Gastroesophageal sphincter (tissue), 4 donors: ENCODE measurements at regions not wholly inside any gene's neighbourhood (a gene's known extent, or its start where the extent isn't known, plus 50 kb on each side); places are given as distances from the start of the nearest gene placed in this dataset.
A peak's percentile ranks its signal among the peaks of the same experiment; 100 is the strongest.

Experiments
- ATAC-seq: fragments of 150-250 bp; one replicate; pipeline ENCODE4 v1.9.1; 2016; ENCODE audit warnings: mild to moderate bottlenecking, moderate library complexity
- H3K27ac ChIP-seq, 4 donors: fragments of 200-600 bp; sonication (generic) in 3 of 4; 1 replicate in 3 of 4; 2 replicates in 1 of 4; pipeline ENCODE4 v1.5.1; 2016 to 2019
- H3K27me3 ChIP-seq: fragments of 200-600 bp; sonication (generic); one replicate; pipeline ENCODE4 v1.5.1; 2019
- H3K36me3 ChIP-seq, 2 donors: fragments of 200-600 bp; sonication (generic); one replicate each; pipeline ENCODE4 v1.5.1; 2019; ENCODE audit warnings: control low read depth in 1 of 2
- H3K4me1 ChIP-seq, 3 donors: fragments of 200-600 bp; sonication (generic); 1 replicate in 2 of 3; 2 replicates in 1 of 3; pipeline ENCODE4 v1.5.1; 2016 to 2019; ENCODE audit warnings: control low read depth in 2 of 3
- H3K4me3 ChIP-seq, 2 donors: fragments of 200-600 bp; sonication (generic); one replicate each; pipeline ENCODE4 v1.5.1; 2019; ENCODE audit warnings: mild to moderate bottlenecking in 1 of 2, moderate library complexity in 1 of 2
- H3K9me3 ChIP-seq, 3 donors: fragments of 200-600 bp; sonication (generic); one replicate each; pipeline ENCODE4 v1.5.1; 2017 to 2019; ENCODE audit warnings: control low read depth in 2 of 3
- EP300 ChIP-seq: sonication (generic); formaldehyde crosslinking; IDR thresholded peaks from one replicate; pipeline ENCODE4 v1.6.1; 2017; ENCODE audit warnings: antibody characterized with exemption, mild to moderate bottlenecking
- POLR2A ChIP-seq, 2 donors: fragments of 450-650 bp; IDR thresholded peaks; one replicate each; pipeline ENCODE4 v1.6.1; 2017; ENCODE audit warnings: antibody characterized with exemption in 2 of 2, mild to moderate bottlenecking in 2 of 2, moderate library complexity in 1 of 2
- POLR2AphosphoS5 ChIP-seq: sonication (generic); formaldehyde crosslinking; IDR thresholded peaks from one replicate; pipeline ENCODE4 v1.6.1; 2017; ENCODE audit warnings: antibody characterized with exemption
- WGBS, 2 donors: methylation state at CpG; one replicate each; pipeline ENCODE4 v1.1.5; 2018; ENCODE audit warnings: low coverage in 1 of 2; 5-methylcytosine and 5-hydroxymethylcytosine counted together
- TF ChIP-seq, protein P1 (sequence below), 4 experiments: fragments of 200-600 bp in 2 of 4; fragments of 450-650 bp in 2 of 4; sonication (generic) in 1 of 4; IDR thresholded peaks; one replicate each; pipeline ENCODE4 v1.5.1; 2017 to 2019; ENCODE audit warnings: antibody characterized with exemption in 4 of 4, mild to moderate bottlenecking in 2 of 4, moderate library complexity in 2 of 4

DNA sequence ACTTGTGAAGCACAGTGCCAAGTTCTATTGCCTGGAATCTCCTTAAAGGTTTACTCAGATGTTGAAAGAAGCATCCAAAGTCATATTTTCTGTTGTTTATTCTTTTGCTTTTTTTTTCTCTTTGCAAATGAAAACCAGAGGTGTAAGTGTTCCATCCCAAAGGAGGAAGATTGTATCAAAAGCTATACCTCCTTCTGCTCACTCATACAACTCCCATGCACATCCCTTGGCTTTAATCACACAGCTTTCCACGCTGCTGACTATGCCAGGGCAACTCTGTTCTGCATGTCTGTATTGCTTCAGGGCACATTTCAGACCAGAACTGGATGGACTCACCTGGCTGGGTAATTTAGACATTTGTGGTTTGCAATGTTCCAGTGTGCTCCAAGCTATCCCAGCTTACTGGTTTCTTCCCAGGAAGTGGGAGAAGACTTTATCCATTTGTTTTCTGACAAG, 399.6 kb upstream of the TBL1XR1 start:
- Histone ChIP-seq H3K4me3 (no peak overlapping the region), H3K36me3 (no peaks in the 10 kb centered on the region), H3K27ac (peak overlapping the region; percentile 45 to 81 (median 71)), H3K4me1 (peaks cover 22 to 55% (median 26%) of the 10 kb centered on the region in 3 donors), H3K9me3 (no peaks in the 10 kb centered on the region), H3K27me3 (no peaks in the 10 kb centered on the region)
- WGBS, 2 donors = 38% methylated on average over 1 of the region's 1 CpG; no CpG with 5 or more reads in 1 of the 2 donors
- no peak for TF ChIP-seq POLR2AphosphoS5
- no peak for TF ChIP-seq EP300
- TF ChIP-seq, protein P1, sequence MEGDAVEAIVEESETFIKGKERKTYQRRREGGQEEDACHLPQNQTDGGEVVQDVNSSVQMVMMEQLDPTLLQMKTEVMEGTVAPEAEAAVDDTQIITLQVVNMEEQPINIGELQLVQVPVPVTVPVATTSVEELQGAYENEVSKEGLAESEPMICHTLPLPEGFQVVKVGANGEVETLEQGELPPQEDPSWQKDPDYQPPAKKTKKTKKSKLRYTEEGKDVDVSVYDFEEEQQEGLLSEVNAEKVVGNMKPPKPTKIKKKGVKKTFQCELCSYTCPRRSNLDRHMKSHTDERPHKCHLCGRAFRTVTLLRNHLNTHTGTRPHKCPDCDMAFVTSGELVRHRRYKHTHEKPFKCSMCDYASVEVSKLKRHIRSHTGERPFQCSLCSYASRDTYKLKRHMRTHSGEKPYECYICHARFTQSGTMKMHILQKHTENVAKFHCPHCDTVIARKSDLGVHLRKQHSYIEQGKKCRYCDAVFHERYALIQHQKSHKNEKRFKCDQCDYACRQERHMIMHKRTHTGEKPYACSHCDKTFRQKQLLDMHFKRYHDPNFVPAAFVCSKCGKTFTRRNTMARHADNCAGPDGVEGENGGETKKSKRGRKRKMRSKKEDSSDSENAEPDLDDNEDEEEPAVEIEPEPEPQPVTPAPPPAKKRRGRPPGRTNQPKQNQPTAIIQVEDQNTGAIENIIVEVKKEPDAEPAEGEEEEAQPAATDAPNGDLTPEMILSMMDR (IDR thresholded peaks at IDR 0.05) = no peak
- TF ChIP-seq POLR2A (IDR thresholded peaks at IDR 0.05) = no peak
- peak; percentile 26 for ATAC-seq

DNA sequence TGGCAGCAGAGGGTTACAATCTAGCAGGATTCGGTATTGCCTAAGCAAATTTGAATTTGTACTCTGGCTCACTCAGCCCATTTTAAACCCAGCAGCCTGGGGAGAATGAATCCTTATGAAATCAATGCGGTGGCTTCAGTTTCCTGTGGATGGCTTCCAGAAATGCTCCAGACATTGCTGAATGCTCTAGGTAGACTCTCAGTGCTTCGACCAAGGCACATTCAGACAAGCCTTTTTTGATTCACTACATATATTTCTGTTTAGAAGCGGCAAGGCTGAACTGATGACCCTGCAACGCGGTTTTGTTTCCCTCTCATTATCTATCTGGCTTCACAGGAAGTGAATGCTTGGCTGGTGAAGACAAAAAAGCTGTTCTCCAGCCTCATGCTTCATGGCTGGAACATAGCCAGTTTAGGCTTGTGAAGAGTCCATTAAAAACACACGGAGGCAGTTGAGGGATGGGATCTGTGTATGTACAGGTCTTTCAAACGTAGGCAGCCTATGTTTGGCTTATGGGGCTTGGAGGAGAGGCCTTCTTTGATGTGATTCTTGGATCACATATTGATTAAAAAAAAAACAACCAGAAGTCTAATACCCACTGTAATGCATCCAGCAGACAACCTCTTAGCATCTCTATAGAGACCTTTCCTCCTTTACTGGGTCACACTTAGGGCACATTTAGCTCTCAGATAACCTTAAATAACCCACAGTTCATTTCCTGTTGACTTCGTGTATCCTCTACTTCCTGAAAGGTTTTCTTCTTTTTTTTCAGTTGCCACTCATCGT, 400.2 kb upstream of the TBL1XR1 start:
- Histone ChIP-seq H3K4me3 (no peak overlapping the region), H3K27ac (peak overlapping the region; percentile 45 to 81 (median 71)), H3K4me1 (peaks cover 22 to 60% (median 26%) of the 10 kb centered on the region in 3 donors), H3K27me3 (no peaks in the 10 kb centered on the region), H3K9me3 (no peaks in the 10 kb centered on the region), H3K36me3 (no peaks in the 10 kb centered on the region)
- 9 to 16% methylated on average over 9 to 10 of the region's 10 CpGs for WGBS, 2 donors
- peak; percentile 3 for TF ChIP-seq POLR2AphosphoS5
- no peak for TF ChIP-seq POLR2A (IDR thresholded peaks at IDR 0.05)
- ATAC-seq = peak; percentile 68

DNA sequence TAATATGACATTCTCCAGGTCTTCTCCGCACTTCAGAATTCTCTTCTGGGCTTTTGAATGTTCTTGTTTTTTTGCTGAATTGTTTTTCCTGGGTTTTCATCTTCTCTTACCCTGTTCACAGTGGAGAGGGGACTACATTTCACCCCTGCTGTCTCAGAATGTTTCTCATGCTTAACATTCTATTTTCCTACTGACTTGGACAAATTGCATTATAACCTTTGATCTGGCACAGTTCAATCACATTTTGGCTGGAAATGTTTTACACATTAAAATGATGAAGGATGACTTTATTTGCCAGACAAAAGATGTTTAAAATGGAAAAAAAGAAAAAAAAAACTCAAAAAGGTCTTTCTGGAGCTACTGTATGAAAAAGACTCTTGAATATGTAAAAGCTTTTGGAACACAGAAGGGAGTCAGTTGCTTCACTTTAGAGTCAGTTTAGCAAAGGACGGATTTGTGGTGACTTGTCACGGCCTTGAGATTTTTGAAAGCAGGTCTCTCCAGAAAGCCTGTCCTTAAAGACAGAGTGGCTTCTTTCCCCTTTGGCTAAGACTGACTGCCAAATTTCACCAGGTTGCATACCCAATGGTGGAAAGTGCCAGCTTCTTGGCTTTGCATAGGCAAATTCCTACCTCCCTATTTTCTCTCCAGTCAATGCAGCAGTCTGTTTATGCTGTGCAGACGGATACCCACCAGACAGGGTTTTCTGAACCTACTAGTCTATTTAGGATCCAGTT, 401.0 kb upstream of the TBL1XR1 start:
- no peak overlapping the region for H3K4me3 ChIP-seq

DNA sequence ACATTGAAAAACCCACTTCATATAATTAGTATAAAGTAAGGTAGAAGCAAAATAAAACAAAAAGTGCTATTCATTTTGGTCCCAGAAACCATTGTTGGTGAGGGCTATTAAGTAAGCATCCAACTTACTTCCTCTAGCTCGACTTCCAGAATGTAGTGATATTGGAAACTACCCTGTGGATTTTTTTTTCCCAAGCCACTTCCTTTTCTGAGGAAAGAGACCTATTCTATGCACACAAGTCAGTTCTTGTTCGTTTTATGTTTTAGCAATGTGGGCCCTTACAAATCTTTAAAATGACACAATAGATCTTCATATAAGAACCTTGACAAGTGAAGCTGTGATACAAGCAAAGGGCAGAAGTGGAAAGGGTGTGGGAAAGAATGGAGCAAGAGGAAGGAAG, 402.0 kb upstream of the TBL1XR1 start:
- no peak for ATAC-seq
- Histone ChIP-seq H3K9me3 (no peaks in the 10 kb centered on the region), H3K27me3 (no peaks in the 10 kb centered on the region), H3K4me1 (peaks cover 29 to 76% (median 29%) of the 10 kb centered on the region in 3 donors), H3K36me3 (no peaks in the 10 kb centered on the region), H3K27ac (peak overlapping the region in 1 of 4 donors; percentile 9), H3K4me3 (no peak overlapping the region)
- WGBS, 2 donors = 67 to 86% methylated on average over 1 to 2 of the region's 2 CpGs
- TF ChIP-seq EP300 (no peak), POLR2AphosphoS5 (no peak), POLR2A (IDR thresholded peaks at IDR 0.05) (no peak)
- TF ChIP-seq, protein P1 (IDR thresholded peaks at IDR 0.05) = no peak

More for the DNA sequence above, 401.0 kb upstream of the TBL1XR1 start:
- ATAC-seq = no peak
- TF ChIP-seq EP300 (no peak), POLR2AphosphoS5 (no peak)
- TF ChIP-seq, protein P1 (IDR thresholded peaks at IDR 0.05) = no peak
- no peaks in the 10 kb centered on the region for H3K36me3 ChIP-seq
- no peaks in the 10 kb centered on the region for H3K9me3 ChIP-seq
- 41 to 69% methylated on average over 3 to 4 of the region's 4 CpGs for WGBS, 2 donors
- H3K27ac ChIP-seq = peak overlapping the region; percentile 45 to 81 (median 71)
- H3K4me1 ChIP-seq = peaks cover 28 to 68% (median 29%) of the 10 kb centered on the region in 3 donors
- no peaks in the 10 kb centered on the region for H3K27me3 ChIP-seq

DNA sequence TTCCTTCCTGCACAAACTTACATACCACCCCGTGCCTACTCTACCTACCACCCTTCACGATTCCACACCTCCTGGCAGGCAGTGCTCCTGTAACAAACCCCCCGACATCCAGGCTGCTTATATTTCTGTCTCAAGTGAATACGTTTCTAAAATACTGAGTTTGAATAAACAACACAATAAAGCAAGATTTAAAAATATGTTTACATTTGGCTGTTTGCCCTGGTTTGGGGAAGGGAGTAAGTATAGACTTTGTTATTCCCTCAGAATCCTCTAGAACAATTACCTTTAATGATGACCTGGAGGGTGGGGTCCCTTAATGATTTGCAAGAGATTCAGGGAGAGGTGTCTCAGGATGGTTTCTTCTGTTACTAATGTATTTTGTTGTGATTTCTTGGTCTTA, 402.6 kb upstream of the TBL1XR1 start:
- peaks cover 29 to 71% (median 29%) of the 10 kb centered on the region in 3 donors for H3K4me1 ChIP-seq
- no peak for ATAC-seq
- peak overlapping the region in 1 of 4 donors; percentile 9 for H3K27ac ChIP-seq
- no peaks in the 10 kb centered on the region for H3K27me3 ChIP-seq
- TF ChIP-seq POLR2AphosphoS5 (no peak), POLR2A (IDR thresholded peaks at IDR 0.05) (no peak)
- no peak overlapping the region for H3K4me3 ChIP-seq
- no peaks in the 10 kb centered on the region for H3K36me3 ChIP-seq
- H3K9me3 ChIP-seq = no peaks in the 10 kb centered on the region
- WGBS, 2 donors = 78 to 89% methylated on average over 3 to 4 of the region's 4 CpGs
